Keratinocyte (primary cell): ENCODE measurements at regions not wholly inside any gene's neighbourhood (a gene's known extent, or its start where the extent isn't known, plus 50 kb on each side); places are given as distances from the start of the nearest gene placed in this dataset.

Source experiments
- DNase-seq: peaks from one replicate; pipeline ENCODE4 v3.0.0-alpha.2; 2011; ENCODE audit warnings: low read depth, missing footprints, low spot score
- FAIRE-seq: peaks from 2 replicates; lab custom pipeline; 2011; peaks lifted over from hg19 to GRCh38; lab: Jason Lieb, UNC
- H2AFZ ChIP-seq: 2 replicates; pipeline ENCODE4 v1.6.0; 2012; ENCODE audit warnings: low read length, control low read depth, inconsistent platforms; ENCODE audit not compliant: control insufficient read depth
- H3K27ac ChIP-seq: 2 replicates; pipeline ENCODE4 v1.5.1; 2011; ENCODE audit warnings: low read length; ENCODE audit not compliant: control insufficient read depth, insufficient read depth
- H3K27me3 ChIP-seq: 3 replicates; pipeline ENCODE4 v1.6.0; 2011; ENCODE audit warnings: low read length; ENCODE audit not compliant: control insufficient read depth, insufficient read depth; ENCODE audit errors: extremely low read depth
- H3K36me3 ChIP-seq, 2 experiments: 2 replicates in 1 of 2; 3 replicates in 1 of 2; pipeline ENCODE4 v1.5.1; 2011; ENCODE audit warnings: low read length in 2 of 2, mild to moderate bottlenecking in 1 of 2; ENCODE audit not compliant: control insufficient read depth in 2 of 2, insufficient read depth in 2 of 2; ENCODE audit errors: extremely low read depth in 1 of 2
- H3K4me1 ChIP-seq: 3 replicates; pipeline ENCODE4 v1.5.1; 2011; ENCODE audit warnings: low read length; ENCODE audit not compliant: control insufficient read depth, insufficient read depth; ENCODE audit errors: extremely low read depth
- H3K4me2 ChIP-seq: 3 replicates; pipeline ENCODE4 v1.6.0; 2011; ENCODE audit warnings: low read depth, low read length; ENCODE audit not compliant: control insufficient read depth, insufficient read depth; ENCODE audit errors: extremely low read depth
- H3K4me3 ChIP-seq, 3 experiments: fragments of 200-600 bp in 1 of 3; sonication (generic) in 1 of 3; 2 replicates in 2 of 3; 3 replicates in 1 of 3; pipeline ENCODE4 v1.5.1; 2011 to 2016; ENCODE audit warnings: low read length in 3 of 3, mild to moderate bottlenecking in 3 of 3, control low read depth in 2 of 3, inconsistent platforms in 1 of 3, low read depth in 1 of 3, mixed read lengths in 1 of 3, mixed run types in 1 of 3, moderate library complexity in 1 of 3; ENCODE audit not compliant: control insufficient read depth in 2 of 3, insufficient read depth in 2 of 3; ENCODE audit errors: extremely low read depth in 1 of 3
- H3K79me2 ChIP-seq: 2 replicates; pipeline ENCODE4 v1.6.0; 2012; ENCODE audit warnings: low read length; ENCODE audit not compliant: control insufficient read depth, insufficient read depth
- H3K9ac ChIP-seq: 3 replicates; pipeline ENCODE4 v1.6.0; 2011; ENCODE audit warnings: low read length; ENCODE audit not compliant: control insufficient read depth, insufficient read depth; ENCODE audit errors: extremely low read depth
- H3K9me1 ChIP-seq: 3 replicates; pipeline ENCODE4 v1.6.0; 2011; ENCODE audit warnings: low read length; ENCODE audit not compliant: control insufficient read depth, insufficient read depth; ENCODE audit errors: extremely low read depth
- H3K9me3 ChIP-seq: 2 replicates; pipeline ENCODE4 v1.5.1; 2012; ENCODE audit warnings: low read depth, low read length; ENCODE audit not compliant: control insufficient read depth
- H4K20me1 ChIP-seq: 3 replicates; pipeline ENCODE4 v1.6.0; 2011; ENCODE audit warnings: low read length; ENCODE audit not compliant: control insufficient read depth, insufficient read depth; ENCODE audit errors: extremely low read depth
- CTCF ChIP-seq, 3 experiments: IDR thresholded peaks in 1 of 3; conservative IDR thresholded peaks in 1 of 3; optimal IDR thresholded peaks in 1 of 3; 2 replicates in 2 of 3; 3 replicates in 1 of 3; pipeline versions ENCODE3 to v1.5.1; 2011; ENCODE audit warnings: low read length in 3 of 3, mild to moderate bottlenecking in 3 of 3, moderate library complexity in 2 of 3, control low read depth in 1 of 3, inconsistent platforms in 1 of 3; ENCODE audit not compliant: insufficient read depth in 2 of 3; ENCODE audit errors: extremely low read depth in 1 of 3
- EZH2 ChIP-seq: IDR thresholded peaks from one replicate; pipeline ENCODE4 v1.6.1; 2012; ENCODE audit warnings: inconsistent platforms, mild to moderate bottlenecking, low read length, moderate library complexity
- dilution Hi-C: fragments of 300-500 bp; cut with MboI; formaldehyde crosslinking; loops from one replicate; pipeline ENCODE4 v1.7.0; 2020; ENCODE audit warnings: low sequenced_read_pairs; ENCODE audit not compliant: extremely low pct_ligation_motif_present

- Histone ChIP-seq H3K9me3 (no peaks in the 10 kb centered on the region), H3K4me3 (no peak overlapping the region)
Measured at GRCh38 chr15:35998663-35999602, 453.0 kb upstream of the DPH6 start.

GRCh38 chr15:36004891-36005490 lies 459.0 kb upstream of the DPH6 start:
- Histone ChIP-seq H3K9me1 (no peaks in the 10 kb centered on the region), H4K20me1 (no peaks in the 10 kb centered on the region), H3K27ac (no peak overlapping the region), H2AFZ (peak overlapping the region; percentile 92), H3K79me2 (no peaks in the 10 kb centered on the region), H3K36me3 (no peaks in the 10 kb centered on the region), H3K4me3 (no peak overlapping the region), H3K4me1 (peaks cover 12% of the 10 kb centered on the region), H3K4me2 (no peak overlapping the region), H3K9ac (no peak overlapping the region), H3K27me3 (no peaks in the 10 kb centered on the region), H3K9me3 (no peaks in the 10 kb centered on the region)
- no peak for TF ChIP-seq CTCF (optimal IDR thresholded peaks at IDR 0.05 in 1 of 3, IDR thresholded peaks at IDR 0.05 in 1 of 3, conservative IDR thresholded peaks at IDR 0.05 in 1 of 3; ENCODE audit: extremely low read depth in 1 of 3, insufficient read depth in 2 of 3, low read length in 3 of 3)
- TF ChIP-seq EZH2, result no peak
- FAIRE-seq (no peak), DNase-seq (no peak)
- dilution Hi-C loops, result no loop called here

More at GRCh38 chr15:35998663-35999602, 453.0 kb upstream of the DPH6 start:
- Histone ChIP-seq H2AFZ (no peak overlapping the region), H3K36me3 (no peaks in the 10 kb centered on the region), H4K20me1 (no peaks in the 10 kb centered on the region), H3K27me3 (no peaks in the 10 kb centered on the region), H3K4me2 (no peak overlapping the region), H3K9ac (no peak overlapping the region), H3K9me1 (no peaks in the 10 kb centered on the region), H3K27ac (no peak overlapping the region), H3K4me1 (no peaks in the 10 kb centered on the region), H3K79me2 (no peaks in the 10 kb centered on the region)
- FAIRE-seq (no peak), DNase-seq (no peak)
- no peak for TF ChIP-seq CTCF (optimal IDR thresholded peaks at IDR 0.05 in 1 of 3, IDR thresholded peaks at IDR 0.05 in 1 of 3, conservative IDR thresholded peaks at IDR 0.05 in 1 of 3; ENCODE audit: extremely low read depth in 1 of 3, insufficient read depth in 2 of 3, low read length in 3 of 3)
- TF ChIP-seq EZH2, result no peak
- dilution Hi-C loops, result no loop called here
